NCI-H69 (cell line): ENCODE measurements at regions not wholly inside any gene's neighbourhood (a gene's known extent, or its start where the extent isn't known, plus 50 kb on each side); places are given as distances from the start of the nearest gene placed in this dataset.

ENCODE experiments used
- DNase-seq: peaks from one replicate; lab custom pipeline; 2025; lab: John Stamatoyannopoulos, UW

DNA sequence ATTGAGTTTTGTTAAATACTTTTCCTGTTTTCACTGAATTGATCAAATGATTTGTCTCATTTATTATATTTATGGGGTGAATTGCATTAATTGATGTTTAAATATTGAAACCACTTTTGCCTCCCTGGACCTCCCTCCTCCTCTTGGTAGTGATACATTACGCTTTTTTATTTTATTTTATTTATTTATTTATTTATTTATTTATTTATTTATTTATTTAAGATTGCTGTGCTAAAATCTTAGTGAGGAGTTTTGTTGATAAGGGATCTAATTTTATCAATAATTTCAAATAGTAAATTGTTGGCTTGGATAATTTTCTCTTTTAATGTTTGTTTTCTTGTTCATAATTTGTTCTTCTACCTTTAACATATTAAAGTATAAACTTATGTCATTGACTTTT lies 1281.0 kb upstream of the NXPH2 start:
- DNase-seq: no peak

DNA sequence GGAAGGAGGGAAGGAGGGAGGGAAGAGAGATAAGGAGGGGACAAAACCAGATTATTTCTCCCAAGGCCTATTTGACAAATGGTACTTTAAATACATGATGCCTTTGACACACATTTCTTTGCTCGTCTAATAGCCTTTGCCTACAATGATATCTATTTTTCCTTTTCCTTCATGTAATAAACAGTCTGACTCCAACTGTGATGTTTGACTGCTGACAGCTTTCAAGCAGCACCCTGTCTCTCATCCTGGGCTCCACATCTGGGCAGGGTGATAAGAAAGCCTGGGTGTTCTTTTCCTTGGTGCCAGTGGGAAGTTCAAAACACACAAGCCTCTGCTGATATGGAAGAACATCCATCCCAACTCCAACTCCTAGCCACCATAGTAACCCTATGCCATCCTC lies 1277.7 kb upstream of the NXPH2 start:
- DNase-seq: no peak

DNA sequence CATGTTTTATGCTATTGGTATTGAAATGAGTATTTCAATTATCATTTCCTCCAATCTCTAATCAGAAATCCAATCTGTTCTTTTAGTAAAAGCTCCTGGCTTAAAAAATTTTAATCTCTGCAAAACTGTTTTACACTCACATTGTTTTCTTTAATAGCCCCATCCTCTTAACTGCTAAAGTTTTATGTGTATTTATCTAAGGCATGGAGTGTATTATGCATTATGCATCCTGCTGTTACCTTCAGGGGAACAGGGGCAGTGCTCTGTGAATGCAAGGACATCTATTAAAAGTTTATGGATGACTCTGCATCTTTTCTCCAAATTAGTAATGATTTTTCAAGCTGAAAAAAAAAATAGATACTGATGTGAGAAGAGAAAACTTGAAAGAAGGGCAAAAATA lies 1261.6 kb upstream of the NXPH2 start:
- no peak for DNase-seq

DNA sequence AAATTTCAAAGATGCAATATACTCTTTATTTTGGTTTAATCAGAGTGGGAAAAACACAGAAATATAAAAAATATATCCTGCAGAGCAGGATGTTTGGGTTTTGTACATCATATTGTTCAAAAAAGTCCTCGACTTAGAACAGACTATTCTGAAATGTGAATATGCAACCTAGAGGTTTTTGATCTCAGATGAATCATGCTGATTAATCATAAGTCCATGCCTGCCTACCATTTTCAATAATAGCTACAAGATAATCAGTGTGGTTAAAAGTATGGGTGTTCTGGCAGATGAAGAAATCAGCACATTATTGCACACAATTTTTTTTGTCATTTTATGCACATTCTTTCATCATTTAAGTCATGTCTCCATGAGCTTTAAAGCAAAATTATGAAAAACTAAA lies 1261.0 kb upstream of the NXPH2 start:
- DNase-seq: no peak

DNA sequence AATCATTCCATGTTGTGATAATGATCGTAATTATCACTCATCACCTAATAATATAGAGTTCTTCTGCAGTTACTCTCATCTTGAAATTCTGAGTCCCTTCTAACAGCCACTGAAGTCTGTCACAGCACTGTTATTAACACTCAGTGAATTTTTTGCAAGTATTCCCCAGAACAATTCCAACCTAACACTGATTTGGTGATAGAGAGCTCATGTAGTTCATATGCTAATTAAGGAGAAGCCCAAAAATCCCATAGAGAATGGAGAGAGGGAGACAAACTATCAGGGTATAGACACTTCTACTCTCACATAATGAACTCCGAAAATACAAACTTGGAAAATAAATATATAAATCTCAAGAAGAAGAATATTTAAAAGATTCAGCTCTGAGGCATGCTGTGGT lies 1253.4 kb upstream of the NXPH2 start:
- DNase-seq: no peak

DNA sequence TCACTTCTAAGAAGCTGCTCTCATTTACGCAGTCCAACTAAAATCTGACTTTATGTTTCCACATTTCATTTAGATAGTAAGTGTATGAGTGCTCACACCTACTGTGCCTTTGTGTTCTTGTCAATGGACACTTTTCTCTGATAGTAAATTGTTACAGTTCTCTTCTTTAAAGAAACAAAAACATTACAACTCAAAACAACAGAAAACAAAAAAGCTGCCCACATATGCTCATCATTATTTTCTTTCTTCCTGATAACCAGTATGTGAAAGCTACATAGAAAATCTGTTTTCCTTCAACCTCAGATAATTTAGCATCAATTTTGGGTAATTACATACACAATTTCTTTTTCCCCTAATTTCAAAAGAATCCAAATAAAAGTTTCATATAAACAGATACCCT lies 1247.8 kb upstream of the NXPH2 start:
- no peak for DNase-seq

DNA sequence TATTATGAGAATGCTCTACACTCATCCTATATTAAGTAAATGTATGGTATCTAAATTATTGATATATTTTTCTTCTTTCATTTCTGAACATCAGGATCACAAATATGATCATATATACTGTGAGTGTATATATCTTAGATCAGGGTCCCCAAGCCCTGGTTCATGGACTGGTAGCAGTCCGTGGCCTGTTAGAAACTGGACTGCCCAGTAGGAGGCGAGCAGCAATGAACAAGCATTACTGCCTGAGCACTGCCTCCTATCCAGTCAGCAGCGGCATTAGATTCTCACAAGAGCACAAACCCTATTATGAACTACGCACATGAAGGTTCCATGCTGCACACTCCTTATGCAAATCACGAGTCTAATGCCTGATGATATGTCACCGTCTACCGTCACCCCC lies 1247.1 kb upstream of the NXPH2 start:
- DNase-seq: peak; percentile 100

DNA sequence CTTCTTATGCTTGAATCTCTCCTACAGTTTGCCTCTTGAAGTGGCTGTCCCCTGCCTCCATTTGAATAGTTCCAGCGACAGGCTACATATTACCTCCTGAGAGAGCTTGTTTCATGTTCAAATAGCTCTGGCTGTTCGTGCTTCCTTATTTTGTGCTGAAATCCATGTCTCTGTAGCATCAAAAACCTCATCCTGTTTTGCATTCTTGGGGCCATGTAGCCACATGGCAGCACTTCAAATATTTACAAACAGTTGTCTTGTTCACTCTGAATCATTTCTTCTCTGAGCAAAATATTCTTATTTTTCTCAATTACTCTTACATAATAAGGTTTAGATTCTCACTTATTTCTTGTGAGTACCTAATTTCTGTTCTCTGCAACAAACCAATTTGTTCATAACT lies 1243.1 kb upstream of the NXPH2 start:
- peak; percentile 99 for DNase-seq

DNA sequence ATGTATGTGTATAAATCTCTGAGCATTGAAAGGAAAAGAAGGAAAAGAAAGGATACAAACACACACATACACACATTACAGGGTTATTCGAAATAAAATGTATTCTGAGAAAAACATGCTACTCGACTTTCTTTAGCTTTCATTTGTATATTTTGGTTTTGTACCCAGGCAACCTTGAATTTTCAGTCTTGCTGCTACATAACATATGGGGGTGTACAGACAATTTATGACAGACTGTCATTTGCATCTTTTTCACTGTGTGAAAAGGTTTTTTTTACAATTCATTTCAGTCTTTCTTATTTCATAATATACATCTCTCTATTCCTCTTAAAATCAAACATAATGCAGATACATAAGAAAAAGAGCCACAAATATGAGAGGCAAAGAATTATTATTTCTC lies 1238.4 kb upstream of the NXPH2 start:
- no peak for DNase-seq

DNA sequence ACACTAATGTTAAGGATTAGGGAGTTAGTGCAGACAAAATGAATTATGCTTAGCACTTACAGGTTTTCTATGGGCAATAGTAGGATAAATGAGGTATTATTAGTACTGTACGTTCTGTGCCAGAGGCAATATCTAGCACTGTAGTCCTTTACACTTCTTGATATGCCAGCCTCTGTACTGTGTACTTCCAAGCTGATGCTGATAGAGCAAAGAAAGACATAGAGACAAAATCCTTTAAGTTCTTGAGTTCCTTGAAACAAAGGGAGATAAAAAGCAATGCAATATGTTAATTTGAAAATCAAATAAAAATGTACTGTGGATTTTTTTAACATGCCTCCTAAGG lies 1234.0 kb upstream of the NXPH2 start:
- DNase-seq: no peak

DNA sequence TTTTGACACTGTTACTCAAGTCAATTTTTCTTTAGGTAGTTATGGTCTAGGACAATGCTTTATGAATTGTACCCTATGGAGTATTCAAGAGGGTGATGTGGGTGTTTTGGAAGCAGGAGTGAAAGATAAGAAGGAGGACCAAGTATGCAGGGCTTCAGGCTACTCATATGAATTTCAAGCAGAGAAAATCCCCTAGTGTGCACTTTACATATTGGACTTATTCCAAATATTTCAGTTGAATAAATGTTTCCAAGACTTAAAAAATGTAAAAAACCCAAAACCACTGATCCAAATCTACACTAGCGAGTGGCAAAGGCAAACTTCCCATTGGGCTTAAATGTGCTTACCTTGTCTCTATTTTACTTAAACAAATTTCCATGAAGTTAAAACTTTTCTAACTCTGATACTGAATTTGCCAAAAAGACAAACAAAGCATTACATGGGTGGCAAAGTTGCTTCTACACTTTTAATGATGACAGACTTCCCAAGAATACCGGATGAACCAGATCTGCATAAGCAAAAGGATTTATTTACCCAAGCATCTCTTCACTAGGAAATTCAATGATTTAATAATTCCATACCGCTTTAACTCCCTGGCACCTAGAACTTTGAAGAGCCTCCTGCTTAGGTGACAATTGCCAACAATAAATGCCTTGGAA lies 1233.5 kb upstream of the NXPH2 start:
- no peak for DNase-seq

DNA sequence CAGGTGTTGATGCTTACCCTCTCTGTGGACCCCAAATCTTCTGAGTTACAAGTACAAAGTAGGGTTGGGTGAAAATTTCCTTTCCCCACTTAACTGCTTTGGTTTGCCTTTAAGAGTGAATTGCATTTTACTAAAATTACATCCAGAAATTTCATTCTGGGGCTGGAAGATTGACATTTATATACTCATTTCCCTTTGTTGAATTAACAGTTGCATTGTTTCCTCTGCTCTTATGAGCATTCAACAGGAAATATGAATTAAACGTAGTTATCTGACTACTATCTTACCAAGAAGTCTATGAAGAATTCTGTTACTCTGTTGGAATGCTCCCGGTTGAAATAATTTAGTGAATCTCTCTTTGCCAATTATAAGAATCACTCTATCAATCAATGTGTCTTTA lies 1231.1 kb upstream of the NXPH2 start:
- DNase-seq: no peak

DNA sequence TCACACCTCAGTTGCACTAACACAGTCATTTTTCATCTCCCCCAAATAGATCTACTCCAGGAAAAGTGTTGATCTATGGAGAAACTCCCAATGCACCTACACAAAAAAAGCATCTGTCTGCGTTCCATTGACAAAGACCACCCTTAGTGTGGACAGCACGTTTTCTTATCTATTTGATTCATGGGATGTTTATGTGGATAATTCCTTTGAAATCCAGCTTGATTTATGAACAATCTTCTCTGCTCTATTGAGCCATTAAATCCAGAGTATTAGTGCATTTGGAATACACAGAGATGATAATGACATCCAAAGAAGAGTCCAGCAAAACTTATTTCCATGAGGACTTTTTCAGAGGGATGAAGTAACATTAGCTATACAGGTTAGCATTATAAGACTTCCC lies 1221.9 kb upstream of the NXPH2 start:
- DNase-seq: no peak

DNA sequence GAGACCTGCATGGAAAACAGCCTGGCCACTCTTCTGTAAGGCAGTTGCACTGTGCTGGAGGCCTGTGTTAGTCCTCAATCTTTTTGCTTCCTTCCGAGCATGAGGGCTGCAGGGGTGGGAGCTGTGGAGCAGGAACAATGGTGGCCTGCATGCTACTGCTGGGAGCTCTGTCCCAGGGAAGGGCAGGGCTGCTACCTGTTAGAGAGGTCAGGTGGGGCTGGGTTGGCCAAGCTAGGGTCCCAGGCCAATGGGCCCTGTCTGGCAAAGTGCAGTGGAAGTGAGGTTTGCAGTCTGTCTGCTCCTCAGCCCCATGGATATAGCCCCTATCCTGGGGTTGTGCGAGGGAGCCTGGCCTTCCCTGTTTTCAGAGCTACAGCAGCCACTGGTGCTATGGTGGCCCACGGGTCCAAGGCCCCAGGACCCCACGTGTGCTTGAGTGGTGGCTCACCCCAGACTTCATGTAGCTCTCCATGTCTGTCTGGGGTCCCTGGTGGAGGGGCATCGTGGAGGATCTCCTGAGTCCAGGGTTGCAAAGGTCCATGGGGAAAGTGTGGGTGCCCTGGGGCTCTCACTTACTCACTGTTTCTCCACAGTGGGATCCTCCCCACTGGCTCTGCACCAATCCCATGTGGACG lies 1212.6 kb upstream of the NXPH2 start:
- DNase-seq: no peak

DNA sequence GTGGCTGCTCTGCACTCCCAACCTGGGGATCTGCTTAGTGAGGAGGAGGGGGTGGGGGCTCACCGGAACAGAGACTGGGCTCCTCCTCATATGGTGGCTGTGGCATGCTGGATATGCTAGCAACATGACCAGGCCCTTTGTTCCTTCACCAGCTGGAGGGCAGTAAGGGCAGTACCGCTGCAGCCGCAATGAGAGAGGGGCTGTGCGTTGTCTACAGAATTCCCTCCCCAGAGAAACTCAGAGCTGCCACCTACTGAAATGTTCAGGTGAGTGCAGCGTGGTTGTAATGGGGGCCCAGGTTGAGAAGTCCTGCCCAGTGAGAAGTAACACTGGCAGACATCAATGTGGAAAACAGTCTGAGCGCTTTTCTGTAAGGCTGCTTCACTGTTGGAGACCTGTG lies 1211.9 kb upstream of the NXPH2 start:
- DNase-seq: peak; percentile 100

DNA sequence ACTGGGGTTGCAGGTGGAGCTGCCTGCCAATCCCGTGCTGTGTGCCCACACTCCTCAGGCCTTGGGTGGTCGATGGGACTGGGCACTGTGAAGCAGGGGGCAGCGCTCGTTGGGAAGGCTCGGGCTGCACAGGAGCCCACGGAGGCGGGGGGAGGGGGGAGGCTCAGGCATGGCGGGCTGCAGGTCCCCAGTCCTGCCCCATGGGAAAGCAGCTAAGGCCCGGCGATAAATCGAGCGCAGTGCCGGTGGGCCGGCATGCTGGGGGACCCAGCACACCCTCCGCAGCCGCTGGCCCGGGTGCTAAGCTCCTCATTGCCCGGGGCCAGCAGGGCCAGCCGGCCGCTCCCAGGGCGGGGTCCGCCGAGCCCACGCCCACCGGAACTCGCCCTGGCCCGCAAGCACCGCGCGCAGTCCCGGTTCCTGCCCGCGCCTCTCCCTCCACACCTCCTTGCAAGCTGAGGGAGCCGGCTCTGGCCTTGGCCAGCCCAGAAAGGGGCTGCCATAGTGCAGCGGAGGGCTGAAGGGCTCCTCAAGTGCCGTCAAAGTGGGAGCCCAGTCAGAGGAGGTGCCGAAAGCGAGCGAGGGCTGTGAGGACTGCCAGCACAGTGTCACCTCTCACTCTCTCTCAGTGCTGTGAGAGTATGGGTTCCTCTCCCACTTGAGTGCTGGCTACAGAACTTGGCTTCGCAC lies 1210.6 kb upstream of the NXPH2 start:
- DNase-seq: no peak

DNA sequence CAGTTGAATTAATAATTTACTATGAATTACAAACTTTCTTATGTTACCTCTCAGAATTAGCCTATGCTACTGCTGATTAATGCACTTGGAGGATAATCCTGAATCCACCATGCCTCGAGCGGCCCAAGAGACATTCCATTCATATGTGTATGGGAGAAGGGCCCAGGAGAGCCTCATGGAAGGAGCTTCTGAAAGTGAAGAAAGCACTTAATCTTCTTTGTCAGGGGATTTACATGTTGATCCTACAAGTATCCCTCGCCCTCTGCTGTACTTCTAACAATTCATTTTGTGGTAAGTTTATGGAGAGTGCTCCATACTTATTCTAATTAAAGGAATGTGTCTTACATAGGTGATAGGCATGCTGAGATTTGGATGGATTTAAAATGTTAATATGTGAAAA lies 1189.1 kb upstream of the NXPH2 start:
- no peak for DNase-seq

DNA sequence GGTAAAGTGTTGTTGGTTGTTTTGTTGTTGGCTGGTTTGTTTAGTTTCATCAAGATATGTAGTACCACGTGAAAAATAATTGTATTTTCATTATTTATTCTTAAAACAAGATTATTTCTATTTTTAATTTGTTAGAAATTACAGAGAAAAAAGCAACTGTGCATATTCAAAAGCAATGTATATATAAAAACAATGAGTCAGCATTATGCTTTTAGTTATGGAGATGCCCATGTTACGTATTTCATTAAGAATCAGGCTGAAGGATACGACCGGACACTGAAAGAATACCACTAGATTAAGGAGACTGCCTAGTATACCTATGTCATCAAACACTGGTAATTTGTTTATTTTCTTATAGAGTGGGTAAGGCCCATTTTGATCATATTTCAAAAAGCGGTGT lies 1188.4 kb upstream of the NXPH2 start:
- no peak for DNase-seq

DNA sequence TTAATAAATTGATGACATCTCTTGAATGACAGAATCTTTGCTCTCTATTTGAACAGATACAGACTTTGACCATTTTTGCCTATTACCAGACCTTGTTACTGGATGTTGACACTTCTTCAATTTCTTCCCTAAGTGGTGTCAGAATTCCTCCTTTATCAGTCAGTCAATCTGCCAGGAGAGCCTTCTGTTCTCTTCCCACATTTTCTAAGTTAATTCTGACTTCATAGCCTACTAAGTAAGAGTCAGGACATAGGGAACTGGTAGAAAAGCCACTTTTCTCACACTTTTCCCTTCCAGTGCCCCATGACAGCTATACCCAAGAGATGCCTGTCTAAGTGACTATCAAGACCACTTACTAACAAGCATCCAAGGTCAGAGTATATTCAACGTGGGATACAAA lies 1187.5 kb upstream of the NXPH2 start:
- no peak for DNase-seq

DNA sequence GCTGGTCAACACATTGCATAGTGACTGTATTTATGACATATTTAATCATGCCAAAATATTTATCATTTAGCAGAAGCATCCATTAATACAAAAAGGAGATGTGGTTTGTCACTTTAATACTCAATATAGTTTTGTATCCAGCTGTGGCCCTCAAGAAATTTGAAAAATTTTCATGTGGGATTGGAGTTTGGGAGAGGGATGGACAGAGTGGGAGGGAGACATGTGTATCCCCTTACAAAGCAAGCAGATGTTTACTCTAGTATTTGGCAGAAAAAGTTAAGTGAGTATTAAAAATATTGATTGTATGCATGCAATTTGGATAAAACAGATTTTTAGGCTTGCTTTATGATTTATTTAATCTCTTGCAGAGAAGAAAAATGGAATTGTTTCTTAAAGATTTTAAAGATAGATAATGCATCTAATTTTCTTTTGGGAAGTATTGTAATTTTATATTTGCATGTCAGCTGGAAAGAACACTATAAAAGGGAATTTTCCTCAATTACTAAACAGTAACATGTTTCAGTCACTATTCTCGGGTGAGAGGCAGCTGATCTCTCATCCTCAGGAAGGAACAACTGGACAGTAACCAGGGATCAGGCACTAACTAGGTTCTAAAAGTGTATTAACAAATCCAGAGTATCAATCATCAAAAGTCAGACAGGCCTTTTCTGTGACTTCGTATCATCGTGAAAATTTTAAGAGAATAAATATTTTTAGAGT lies 1184.7 kb upstream of the NXPH2 start:
- DNase-seq: no peak

DNA sequence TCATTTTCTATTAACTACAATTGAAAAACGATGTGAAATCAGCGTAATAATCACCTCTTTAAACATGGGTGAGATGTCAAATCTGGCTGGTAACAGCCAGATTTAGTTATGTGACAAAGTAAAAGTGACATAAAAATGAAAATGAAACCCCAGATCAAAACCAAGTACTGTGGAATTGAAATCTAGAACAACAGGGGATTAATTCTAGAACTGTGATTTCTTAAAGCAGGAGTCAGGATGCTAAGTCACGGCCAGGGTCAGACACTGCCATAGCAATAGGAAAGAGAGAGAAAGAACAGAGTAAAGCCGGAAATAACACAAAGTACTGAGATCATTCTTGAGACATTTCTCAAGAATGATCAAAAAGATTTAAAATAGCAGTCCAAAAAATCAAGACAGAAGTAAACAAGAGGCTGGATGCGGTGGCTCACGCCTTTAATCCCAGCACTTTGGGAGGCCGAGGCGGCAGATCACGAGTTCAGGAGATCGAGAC lies 1183.7 kb upstream of the NXPH2 start:
- no peak for DNase-seq

DNA sequence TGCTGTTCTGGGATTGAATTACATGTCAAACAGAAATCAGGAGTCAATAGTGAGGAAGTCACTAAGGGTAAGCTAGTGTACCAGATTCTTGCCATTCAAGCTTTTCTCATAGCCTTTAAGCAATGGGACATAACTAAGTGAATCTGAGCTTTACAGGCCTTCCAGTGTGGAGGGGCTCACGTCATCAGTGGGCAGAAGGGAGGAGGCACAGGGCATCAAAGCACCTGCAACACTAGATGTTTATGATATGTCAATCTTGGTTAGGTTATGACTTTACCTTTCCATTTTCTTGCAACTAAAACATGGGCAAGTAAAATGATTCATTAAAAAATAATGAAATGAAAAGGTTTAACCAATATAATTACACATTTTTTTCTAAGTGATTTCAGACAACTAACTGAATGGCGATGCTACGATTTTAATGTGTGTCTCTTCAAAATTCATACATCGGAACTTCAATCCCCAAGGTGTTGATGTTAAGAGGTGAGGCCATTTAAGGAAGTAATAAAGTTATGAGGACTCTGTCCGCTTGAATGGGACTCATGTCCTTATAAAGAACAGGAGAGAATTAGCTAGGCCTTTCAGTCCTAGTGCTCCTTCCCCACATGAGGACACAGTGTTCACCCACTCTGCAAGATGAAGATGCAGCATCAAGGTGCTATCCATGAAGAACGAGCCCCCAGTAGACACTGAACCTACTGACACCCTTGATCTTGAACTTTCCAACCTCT lies 1169.2 kb upstream of the NXPH2 start:
- no peak for DNase-seq
